ENCODE measurements at regions not wholly inside any gene's neighbourhood (a gene's known extent, or its start where the extent isn't known, plus 50 kb on each side); places are given as distances from the start of the nearest gene placed in this dataset.

DNA sequence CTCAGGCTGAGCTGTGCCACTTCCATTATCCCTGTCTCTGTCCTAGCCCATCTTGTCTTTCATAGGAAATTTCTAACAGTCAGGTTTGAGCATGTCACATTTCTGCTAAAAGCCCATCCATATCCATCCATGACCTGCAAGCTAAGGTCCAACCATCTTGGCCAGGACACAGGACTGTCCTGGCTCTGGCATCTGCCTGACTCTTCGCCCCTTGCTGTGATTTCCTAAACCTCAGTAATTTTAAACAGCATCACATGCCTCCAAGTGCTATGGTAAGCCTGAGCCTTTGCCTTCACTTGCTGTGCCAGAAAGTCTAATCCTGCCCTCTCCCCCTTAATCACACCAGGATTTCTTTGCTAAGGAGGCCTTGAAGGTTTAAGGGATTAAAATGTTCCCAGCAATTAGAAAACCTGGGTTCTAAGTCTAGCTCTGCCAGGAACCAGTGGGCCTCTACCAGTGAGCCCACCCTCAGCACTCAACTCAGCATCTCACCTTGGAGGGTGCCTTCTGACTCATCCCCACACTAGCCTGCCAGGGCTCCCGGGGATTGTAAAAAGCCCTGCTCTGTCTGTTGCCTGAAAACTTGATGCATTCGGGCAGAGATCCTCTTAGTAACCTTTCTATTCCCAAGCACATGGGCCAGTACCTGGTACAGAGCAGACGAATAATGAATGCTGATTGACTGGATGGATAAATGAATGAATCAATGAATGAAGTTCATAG is 411.0 kb downstream of the LRATD1 start:
- Histone ChIP-seq H3K4me2 (no peak overlapping the region), H3K9ac (no peak overlapping the region), H3K4me3 (no peak overlapping the region), H3K27ac (no peak overlapping the region), H3K9me3 (no peaks in the 10 kb centered on the region), H4K20me1 (no peaks in the 10 kb centered on the region), H3K36me3 (no peaks in the 10 kb centered on the region), H3K27me3 (no peaks in the 10 kb centered on the region), H3K4me1 (peaks cover 7% of the 10 kb centered on the region)
- no peak for TF ChIP-seq Cebpa-rat (IDR thresholded peaks at IDR 0.05)

DNA sequence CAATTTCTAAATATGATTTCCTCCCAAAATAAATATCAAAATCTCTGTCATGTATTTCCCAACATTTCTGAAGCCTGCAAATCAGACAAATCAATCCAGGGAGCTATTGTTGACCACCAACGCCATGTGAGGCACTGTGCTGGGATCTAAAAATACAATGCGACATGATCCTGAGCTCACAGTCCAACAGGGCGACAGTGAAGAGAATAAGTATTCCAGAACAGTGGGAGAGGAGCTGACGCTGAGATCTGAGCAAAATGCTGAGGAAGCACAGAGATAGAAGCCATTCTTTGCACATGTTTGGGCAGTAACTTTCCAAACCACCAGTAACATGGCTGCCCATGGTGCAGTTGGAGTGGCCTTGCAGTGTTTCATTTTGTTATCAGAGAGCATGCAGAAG is 412.5 kb downstream of the LRATD1 start:
- no peak for TF ChIP-seq Cebpa-rat (IDR thresholded peaks at IDR 0.05)
- Histone ChIP-seq H3K36me3 (no peaks in the 10 kb centered on the region), H3K27ac (no peak overlapping the region), H3K9ac (no peak overlapping the region), H4K20me1 (no peaks in the 10 kb centered on the region), H3K27me3 (no peaks in the 10 kb centered on the region), H3K4me1 (0 out of 2 replicates have a peak, but pooled peaks cover 4% of the 10 kb centered on the region), H3K4me2 (no peak overlapping the region), H3K4me3 (no peak overlapping the region), H3K9me3 (no peaks in the 10 kb centered on the region)

DNA sequence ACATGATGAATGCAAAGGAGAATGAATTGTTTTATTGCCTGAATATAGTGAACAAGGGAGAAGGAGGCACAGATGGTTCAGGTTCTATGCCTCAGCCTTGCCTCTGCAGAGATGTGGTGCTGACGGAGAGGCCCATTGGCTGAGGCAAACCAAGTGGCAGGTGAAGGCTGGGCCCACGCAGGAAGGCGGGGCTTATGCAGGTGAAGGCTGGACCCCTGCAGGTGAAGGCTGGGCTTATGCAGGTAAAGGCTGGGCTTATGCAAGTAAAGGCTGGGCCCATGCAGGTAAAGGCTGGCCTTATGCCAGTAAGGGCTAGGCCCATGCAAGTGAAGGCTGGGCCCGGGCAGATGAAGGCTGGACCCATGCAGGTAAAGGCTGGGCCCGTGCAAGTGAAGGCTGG is 414.7 kb downstream of the LRATD1 start:
- no peak for TF ChIP-seq Cebpa-rat (IDR thresholded peaks at IDR 0.05)
- no peak overlapping the region for H3K27ac ChIP-seq

DNA sequence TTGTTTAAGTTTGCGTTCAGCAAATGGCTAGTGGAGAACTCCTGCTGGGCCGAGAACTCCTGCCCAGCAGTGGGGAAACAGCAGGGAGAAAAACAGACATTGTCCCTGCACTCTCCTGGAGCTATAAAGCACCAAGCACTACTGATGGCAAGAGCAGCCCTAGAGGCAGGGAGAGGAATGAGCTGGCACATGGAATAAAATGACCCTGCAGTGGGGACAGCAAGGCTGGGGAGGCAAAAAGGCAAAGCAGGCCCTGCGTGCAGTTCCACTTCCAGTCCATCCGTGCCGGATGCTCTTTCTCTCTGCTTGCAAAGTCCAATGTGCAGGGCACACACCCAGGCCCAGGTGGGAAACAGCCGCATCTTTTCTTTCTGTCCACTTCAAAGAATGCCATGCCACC is 415.5 kb downstream of the LRATD1 start:
- H3K27ac ChIP-seq = no peak overlapping the region
- no peaks in the 10 kb centered on the region for H3K27me3 ChIP-seq
- no peaks in the 10 kb centered on the region for H3K9me3 ChIP-seq
- no peak overlapping the region for H3K9ac ChIP-seq
- no peaks in the 10 kb centered on the region for H3K4me1 ChIP-seq
- H3K4me2 ChIP-seq = no peak overlapping the region
- no peak for TF ChIP-seq Cebpa-rat (IDR thresholded peaks at IDR 0.05)
- H4K20me1 ChIP-seq = no peaks in the 10 kb centered on the region
- H3K36me3 ChIP-seq = no peaks in the 10 kb centered on the region
- no peak overlapping the region for H3K4me3 ChIP-seq

More for the DNA sequence above, 414.7 kb downstream of the LRATD1 start:
- Histone ChIP-seq H3K9me3 (no peaks in the 10 kb centered on the region), H3K4me2 (no peak overlapping the region), H3K9ac (no peak overlapping the region), H4K20me1 (no peaks in the 10 kb centered on the region), H3K27me3 (no peaks in the 10 kb centered on the region), H3K36me3 (no peaks in the 10 kb centered on the region), H3K4me1 (no peaks in the 10 kb centered on the region), H3K4me3 (no peak overlapping the region)

DNA sequence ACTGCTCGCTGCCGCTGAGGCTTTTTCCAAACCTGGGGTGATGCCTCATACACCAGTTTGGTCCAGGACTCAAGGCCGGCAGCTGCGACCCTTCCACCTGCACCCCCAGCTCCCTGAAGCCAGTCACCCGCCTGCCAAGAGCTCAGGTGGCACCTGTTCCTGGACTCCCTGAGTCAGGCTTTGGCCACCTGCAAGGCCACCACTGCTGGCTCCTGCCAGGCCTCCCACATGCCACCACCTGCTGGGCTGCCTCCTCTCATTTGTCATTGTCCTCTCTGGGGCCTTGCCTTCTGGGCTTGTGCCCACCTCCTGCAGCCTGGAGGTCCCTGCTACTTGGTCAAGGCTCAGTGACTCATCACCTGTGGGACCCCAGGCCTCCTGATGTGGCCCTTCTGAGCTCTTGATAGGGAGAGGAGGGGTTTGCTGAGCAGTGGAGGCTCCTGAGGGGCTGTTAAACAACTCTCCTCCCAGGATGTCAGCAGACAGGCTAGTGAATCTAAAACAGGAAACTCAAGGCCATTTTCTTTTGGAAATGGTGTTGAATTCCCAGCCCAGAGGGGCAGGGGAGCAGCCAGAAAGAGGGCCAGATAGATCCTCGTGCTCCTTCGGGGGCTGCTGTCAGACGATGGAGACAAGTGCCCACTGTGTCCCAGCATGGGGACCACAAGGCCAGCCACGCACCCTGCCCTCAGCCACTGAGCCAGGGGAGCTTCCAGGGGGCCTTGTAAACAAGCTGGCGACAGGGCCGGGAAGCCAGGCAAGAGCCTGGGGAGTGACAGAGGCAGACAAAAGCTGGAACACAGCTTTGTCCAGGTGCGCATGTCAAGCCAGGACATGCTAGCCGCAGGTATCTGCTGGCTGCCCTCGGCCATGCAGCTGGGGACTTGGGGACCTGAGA is 416.8 kb downstream of the LRATD1 start:
- Histone ChIP-seq H3K4me2 (no peak overlapping the region), H3K4me3 (no peak overlapping the region), H3K27me3 (no peaks in the 10 kb centered on the region), H3K4me1 (no peaks in the 10 kb centered on the region), H3K27ac (no peak overlapping the region), H3K36me3 (no peaks in the 10 kb centered on the region), H4K20me1 (no peaks in the 10 kb centered on the region), H3K9ac (no peak overlapping the region), H3K9me3 (no peaks in the 10 kb centered on the region)
- TF ChIP-seq Cebpa-rat (IDR thresholded peaks at IDR 0.05) = no peak

DNA sequence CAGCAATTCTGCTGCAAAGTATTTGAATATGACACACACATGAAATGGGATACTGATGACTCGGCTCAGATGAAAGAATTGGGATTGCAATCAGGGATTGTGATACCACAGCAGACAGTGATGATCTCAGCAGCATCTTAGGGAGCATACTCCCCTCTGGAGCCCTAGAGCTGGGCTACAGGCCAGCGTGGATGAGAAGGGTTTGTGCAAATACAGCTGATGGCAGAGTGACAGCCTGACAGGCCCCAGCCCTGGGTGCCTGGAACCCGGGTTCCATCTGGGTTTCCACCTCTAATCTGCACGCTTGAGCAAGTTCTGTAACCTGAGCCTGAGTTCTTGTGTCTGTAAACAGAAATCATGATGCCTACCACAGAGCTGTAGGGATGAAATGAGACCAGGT is 418.0 kb downstream of the LRATD1 start:
- H3K4me3 ChIP-seq = no peak overlapping the region
- no peak overlapping the region for H3K4me2 ChIP-seq
- no peaks in the 10 kb centered on the region for H3K9me3 ChIP-seq
- no peak for TF ChIP-seq Cebpa-rat (IDR thresholded peaks at IDR 0.05)
- H4K20me1 ChIP-seq = no peaks in the 10 kb centered on the region
- no peak overlapping the region for H3K9ac ChIP-seq
- no peak overlapping the region for H3K27ac ChIP-seq
- no peaks in the 10 kb centered on the region for H3K4me1 ChIP-seq
- H3K27me3 ChIP-seq = no peaks in the 10 kb centered on the region
- no peaks in the 10 kb centered on the region for H3K36me3 ChIP-seq

DNA sequence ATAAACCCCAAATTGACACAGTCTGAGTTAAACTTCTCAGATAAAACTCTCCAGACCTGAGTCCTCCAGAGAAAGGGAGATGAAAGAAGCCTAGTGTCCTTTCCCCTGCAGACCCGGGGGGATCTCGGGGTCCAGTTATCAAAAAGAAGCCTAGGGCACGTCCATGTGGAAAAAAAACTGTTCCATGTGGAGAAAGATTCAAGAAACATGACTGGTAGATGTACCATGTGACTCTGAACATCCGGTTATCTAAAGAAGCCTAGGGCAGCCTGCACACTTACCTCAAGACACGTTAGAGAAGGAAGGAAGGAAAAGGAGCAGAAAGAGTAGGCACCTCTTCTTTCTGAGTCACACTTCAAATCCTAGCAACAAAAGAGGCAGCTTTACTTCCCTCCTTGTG is 421.0 kb downstream of the LRATD1 start:
- no peak overlapping the region for H3K27ac ChIP-seq
- no peak overlapping the region for H3K9ac ChIP-seq
- no peaks in the 10 kb centered on the region for H3K9me3 ChIP-seq
- TF ChIP-seq Cebpa-rat (IDR thresholded peaks at IDR 0.05) = no peak
- no peak overlapping the region for H3K4me2 ChIP-seq
- no peaks in the 10 kb centered on the region for H3K36me3 ChIP-seq
- H3K4me3 ChIP-seq = no peak overlapping the region
- H3K27me3 ChIP-seq = no peaks in the 10 kb centered on the region
- H3K4me1 ChIP-seq = no peaks in the 10 kb centered on the region
- no peaks in the 10 kb centered on the region for H4K20me1 ChIP-seq

DNA sequence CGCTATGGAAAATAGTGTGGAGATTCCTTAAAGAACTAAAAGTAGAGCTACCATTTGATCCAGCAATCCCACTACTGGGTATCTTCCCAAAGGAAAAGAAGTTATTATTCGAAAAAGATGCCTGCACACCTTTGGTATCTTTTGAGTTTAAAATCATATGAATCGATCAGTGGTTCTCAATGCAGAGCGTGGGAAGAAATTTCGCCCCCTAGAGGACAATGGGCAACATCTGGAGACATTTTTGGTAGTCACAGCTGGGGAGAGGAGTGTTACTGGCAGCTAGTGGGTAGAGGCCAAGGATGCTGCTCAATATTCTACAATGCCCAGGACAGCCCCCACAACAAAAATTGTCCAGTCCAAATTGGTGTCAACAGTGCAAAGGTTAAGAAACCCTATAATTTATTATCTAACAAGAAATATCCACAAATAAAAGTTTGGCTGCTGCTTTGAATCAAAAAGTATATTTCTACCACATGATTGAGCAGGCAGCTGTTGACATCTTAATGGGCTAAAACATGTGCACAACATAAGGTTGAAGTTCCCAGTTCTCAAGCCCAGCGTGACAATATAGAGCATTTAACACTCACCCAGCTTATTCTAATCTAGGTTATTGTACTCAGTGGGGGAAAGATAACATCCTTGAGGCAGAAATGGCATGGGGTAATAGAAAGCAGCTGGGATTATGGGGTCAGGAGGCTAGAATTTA is 425.7 kb downstream of the LRATD1 start:
- H3K36me3 ChIP-seq = no peaks in the 10 kb centered on the region
- no peak overlapping the region for H3K27ac ChIP-seq
- H4K20me1 ChIP-seq = no peaks in the 10 kb centered on the region
- no peak overlapping the region for H3K4me3 ChIP-seq
- no peak overlapping the region for H3K9ac ChIP-seq
- no peaks in the 10 kb centered on the region for H3K4me1 ChIP-seq
- H3K4me2 ChIP-seq = no peak overlapping the region
- H3K27me3 ChIP-seq = no peaks in the 10 kb centered on the region
- TF ChIP-seq Cebpa-rat (IDR thresholded peaks at IDR 0.05) = no peak
- no peaks in the 10 kb centered on the region for H3K9me3 ChIP-seq

DNA sequence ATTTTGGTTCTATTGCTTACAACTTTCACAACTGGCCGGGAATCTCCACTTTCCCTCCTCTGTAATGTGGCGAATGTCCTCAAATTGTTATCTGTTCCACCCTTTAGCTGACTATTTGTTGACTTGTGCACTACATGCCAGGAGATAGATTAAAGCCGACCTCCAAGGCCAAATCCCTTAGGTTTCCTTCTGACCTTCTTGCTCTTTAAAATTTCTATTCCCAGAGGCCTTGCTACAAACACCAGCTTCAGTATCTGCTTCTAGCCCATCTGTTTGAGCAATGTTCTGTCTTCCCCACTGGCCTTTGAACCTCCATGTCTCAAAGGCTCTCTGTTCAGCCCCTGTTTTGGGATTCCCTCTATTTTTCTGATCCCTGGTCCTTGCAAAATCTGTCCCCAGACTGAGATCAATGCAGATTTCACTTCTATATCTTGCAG is 426.2 kb downstream of the LRATD1 start:
- no peak for TF ChIP-seq Cebpa-rat (IDR thresholded peaks at IDR 0.05)
- Histone ChIP-seq H3K4me3 (no peak overlapping the region), H3K4me1 (no peaks in the 10 kb centered on the region), H3K4me2 (no peak overlapping the region), H3K27ac (no peak overlapping the region), H4K20me1 (no peaks in the 10 kb centered on the region), H3K9ac (no peak overlapping the region), H3K36me3 (no peaks in the 10 kb centered on the region), H3K9me3 (no peaks in the 10 kb centered on the region), H3K27me3 (no peaks in the 10 kb centered on the region)

All from BLaER1 (cell line).